BE2C (cell line): ENCODE measurements at regions not wholly inside any gene's neighbourhood (a gene's known extent, or its start where the extent isn't known, plus 50 kb on each side); places are given as distances from the start of the nearest gene placed in this dataset.

Experiments used
- DNase-seq: peaks from one replicate; pipeline ENCODE4 v3.0.0-alpha.2; 2020
- H3K27me3 ChIP-seq: fragments of 250-450 bp; sonication (Bioruptor Pico); 2 replicates; pipeline ENCODE4 v1.5.1; 2020; ENCODE audit warnings: mild to moderate bottlenecking
- H3K36me3 ChIP-seq: fragments of 250-450 bp; sonication (Bioruptor Pico); 2 replicates; pipeline ENCODE4 v1.5.1; 2020; ENCODE audit warnings: mild to moderate bottlenecking
- H3K4me1 ChIP-seq: fragments of 250-450 bp; sonication (Bioruptor Pico); 2 replicates; pipeline ENCODE4 v1.5.1; 2020
- H3K4me3 ChIP-seq: 2 replicates; pipeline ENCODE4 v1.5.1; 2011; ENCODE audit warnings: low read depth, low read length
- H3K9me3 ChIP-seq: fragments of 250-450 bp; sonication (Bioruptor Pico); 2 replicates; pipeline ENCODE4 v1.5.1; 2020
- TF ChIP-seq, protein P1 (sequence below): IDR thresholded peaks from 2 replicates; pipeline ENCODE4 v1.5.1; 2012; ENCODE audit warnings: mild to moderate bottlenecking, low read depth, low read length

GRCh38 chr5:92779536-92779935, 801.5 kb downstream of the NR2F1-AS1 start:
- peaks cover 8% of the 10 kb centered on the region for H3K4me1 ChIP-seq

DNA sequence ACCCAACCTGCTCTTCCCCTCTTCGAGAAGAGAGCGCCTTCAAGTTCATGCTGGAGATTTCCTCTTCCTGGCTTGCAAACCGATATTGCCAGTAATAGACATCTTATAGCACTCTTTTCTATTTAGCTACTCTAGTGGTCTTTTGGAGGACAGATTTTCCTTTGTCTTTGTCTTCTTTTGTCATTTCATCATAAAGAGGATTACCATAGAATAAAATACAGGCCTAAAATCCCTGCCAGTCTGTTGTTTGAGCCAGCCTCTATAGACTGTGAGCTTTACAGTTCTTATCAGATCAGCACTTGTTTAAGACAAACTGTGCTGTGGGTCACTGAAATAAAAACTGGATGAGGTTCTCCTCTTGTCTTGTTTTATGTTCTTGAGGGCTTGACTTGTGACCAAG, 802.8 kb downstream of the NR2F1-AS1 start:
- Histone ChIP-seq H3K4me3 (no peak overlapping the region), H3K4me1 (peaks cover 9% of the 10 kb centered on the region), H3K36me3 (no peaks in the 10 kb centered on the region), H3K27me3 (no peaks in the 10 kb centered on the region), H3K9me3 (no peaks in the 10 kb centered on the region)
- DNase-seq: no peak
- TF ChIP-seq, protein P1, sequence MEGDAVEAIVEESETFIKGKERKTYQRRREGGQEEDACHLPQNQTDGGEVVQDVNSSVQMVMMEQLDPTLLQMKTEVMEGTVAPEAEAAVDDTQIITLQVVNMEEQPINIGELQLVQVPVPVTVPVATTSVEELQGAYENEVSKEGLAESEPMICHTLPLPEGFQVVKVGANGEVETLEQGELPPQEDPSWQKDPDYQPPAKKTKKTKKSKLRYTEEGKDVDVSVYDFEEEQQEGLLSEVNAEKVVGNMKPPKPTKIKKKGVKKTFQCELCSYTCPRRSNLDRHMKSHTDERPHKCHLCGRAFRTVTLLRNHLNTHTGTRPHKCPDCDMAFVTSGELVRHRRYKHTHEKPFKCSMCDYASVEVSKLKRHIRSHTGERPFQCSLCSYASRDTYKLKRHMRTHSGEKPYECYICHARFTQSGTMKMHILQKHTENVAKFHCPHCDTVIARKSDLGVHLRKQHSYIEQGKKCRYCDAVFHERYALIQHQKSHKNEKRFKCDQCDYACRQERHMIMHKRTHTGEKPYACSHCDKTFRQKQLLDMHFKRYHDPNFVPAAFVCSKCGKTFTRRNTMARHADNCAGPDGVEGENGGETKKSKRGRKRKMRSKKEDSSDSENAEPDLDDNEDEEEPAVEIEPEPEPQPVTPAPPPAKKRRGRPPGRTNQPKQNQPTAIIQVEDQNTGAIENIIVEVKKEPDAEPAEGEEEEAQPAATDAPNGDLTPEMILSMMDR: no peak

More at GRCh38 chr5:92779536-92779935, 801.5 kb downstream of the NR2F1-AS1 start:
- Histone ChIP-seq H3K9me3 (no peaks in the 10 kb centered on the region), H3K36me3 (no peaks in the 10 kb centered on the region), H3K27me3 (no peaks in the 10 kb centered on the region), H3K4me3 (no peak overlapping the region)
- TF ChIP-seq, protein P1: no peak
- no peak for DNase-seq

GRCh38 chr5:92777421-92777820, 803.6 kb downstream of the NR2F1-AS1 start:
- no peak for DNase-seq
- peaks cover 13% of the 10 kb centered on the region for H3K4me1 ChIP-seq
- H3K4me3 ChIP-seq: no peak overlapping the region
- H3K9me3 ChIP-seq: no peaks in the 10 kb centered on the region
- H3K36me3 ChIP-seq: no peaks in the 10 kb centered on the region
- no peaks in the 10 kb centered on the region for H3K27me3 ChIP-seq
- TF ChIP-seq, protein P1: no peak

DNA sequence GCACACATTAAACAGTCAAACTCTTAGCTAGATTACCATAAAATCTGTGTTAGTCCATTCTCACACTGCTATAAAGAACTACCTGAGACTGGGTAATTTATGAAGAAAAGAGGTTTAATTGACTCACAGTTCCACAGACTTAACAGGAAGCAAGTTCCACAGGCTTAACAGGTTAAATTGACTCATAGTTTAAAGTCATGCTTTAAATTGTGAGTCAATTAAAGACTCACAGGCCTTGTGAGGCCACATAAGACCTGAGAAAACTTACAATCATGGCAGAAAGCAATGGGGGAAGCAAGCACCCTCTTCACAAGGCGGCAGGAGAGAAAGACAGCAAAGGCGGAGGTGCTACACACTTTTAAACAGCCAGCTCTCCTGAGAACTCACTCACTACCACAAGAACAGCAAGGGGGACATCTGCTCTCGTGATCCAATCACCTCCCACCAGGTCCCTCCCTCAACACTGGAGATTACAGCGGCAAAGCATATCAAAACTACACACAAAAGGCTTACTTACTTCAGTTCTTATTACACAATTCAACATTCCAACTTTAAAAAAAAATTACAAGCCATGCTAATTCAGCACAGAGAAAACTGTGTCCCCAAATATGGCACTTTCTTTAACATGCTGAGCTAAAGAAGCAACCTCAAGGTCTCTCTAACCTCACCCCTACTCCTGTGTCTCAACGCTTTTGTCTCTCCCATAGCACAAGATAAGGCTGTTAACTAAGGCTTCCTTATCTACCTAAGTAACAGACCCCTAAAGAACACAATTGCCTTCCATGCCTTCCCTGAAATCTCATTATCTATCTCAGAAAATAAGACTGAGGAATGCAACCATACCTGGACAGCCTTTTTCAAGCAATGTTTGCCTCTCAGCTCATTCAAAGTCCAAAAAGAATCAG, 805.1 kb downstream of the NR2F1-AS1 start:
- TF ChIP-seq, protein P1: no peak

DNA sequence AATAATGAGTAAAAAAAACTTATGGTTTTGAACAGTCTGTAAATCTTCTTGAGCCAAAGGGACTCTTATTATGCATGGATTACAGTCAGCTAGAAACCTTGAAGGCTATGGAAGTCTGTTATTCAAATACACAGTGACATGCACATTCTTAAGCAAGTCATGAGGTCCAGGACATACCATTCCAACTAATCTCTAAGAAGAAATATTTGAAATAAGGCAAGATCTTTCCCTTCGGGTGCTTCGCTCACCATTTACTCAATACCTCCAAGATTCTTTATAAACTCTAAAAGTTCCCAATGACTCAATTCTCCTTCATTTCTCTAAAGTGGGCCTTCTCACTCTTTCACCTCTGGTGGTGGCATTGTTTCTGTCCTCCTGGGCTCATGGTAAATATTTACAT, 811.0 kb downstream of the NR2F1-AS1 start:
- Histone ChIP-seq H3K9me3 (no peaks in the 10 kb centered on the region), H3K36me3 (no peaks in the 10 kb centered on the region), H3K4me3 (no peak overlapping the region), H3K4me1 (peaks cover 9% of the 10 kb centered on the region), H3K27me3 (no peaks in the 10 kb centered on the region)
- TF ChIP-seq, protein P1: no peak
- DNase-seq: no peak

More for the DNA sequence above, 805.1 kb downstream of the NR2F1-AS1 start:
- Histone ChIP-seq H3K4me3 (no peak overlapping the region), H3K27me3 (no peaks in the 10 kb centered on the region), H3K36me3 (no peaks in the 10 kb centered on the region), H3K9me3 (no peaks in the 10 kb centered on the region), H3K4me1 (peaks cover 13% of the 10 kb centered on the region)
- no peak for DNase-seq

DNA sequence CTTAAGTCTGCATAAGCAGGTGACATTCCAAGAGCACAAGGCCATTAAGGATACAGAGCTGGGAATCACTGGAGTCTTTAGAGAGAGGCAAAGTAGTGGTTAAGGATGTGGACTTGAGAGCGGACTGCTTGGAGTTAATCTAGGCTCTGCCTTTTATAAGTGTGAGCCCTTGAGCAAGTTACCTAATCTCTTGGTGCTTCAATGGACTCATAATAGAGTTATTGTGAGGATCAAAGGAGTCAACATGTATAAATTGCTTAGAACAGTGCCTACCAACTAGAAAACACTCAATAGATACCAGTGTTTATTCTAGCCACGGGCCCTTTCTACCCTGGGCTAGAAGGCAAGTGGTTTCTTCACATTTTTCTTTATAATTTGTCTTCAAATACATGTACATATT, 819.4 kb downstream of the NR2F1-AS1 start:
- TF ChIP-seq, protein P1: no peak
- Histone ChIP-seq H3K9me3 (no peaks in the 10 kb centered on the region), H3K27me3 (no peaks in the 10 kb centered on the region), H3K4me1 (no peaks in the 10 kb centered on the region), H3K36me3 (no peaks in the 10 kb centered on the region), H3K4me3 (no peak overlapping the region)
- DNase-seq: no peak
